ENCODE measurements at regions not wholly inside any gene's neighbourhood (a gene's known extent, or its start where the extent isn't known, plus 50 kb on each side); places are given as distances from the start of the nearest gene placed in this dataset.

GRCh38 chr12:24045816-24046257 is 96.4 kb upstream of the SOX5 start:
- no peak for DNase-seq (ENCODE audit: low read depth in 3 of 3)

GRCh38 chr12:24044941-24045703 is 95.7 kb upstream of the SOX5 start:
- no peak for DNase-seq (ENCODE audit: low read depth in 3 of 3)

- DNase-seq (ENCODE audit: low read depth in 3 of 3), result no peak
Observed at GRCh38 chr12:24042651-24043050, 93.2 kb upstream of the SOX5 start.

- no peak for DNase-seq (ENCODE audit: low read depth in 3 of 3)
Observed at GRCh38 chr12:24039113-24039525, 89.6 kb upstream of the SOX5 start.

- no peak for DNase-seq (ENCODE audit: low read depth in 3 of 3)
Observed at GRCh38 chr12:24038211-24038997, 88.9 kb upstream of the SOX5 start.

- DNase-seq (ENCODE audit: low read depth in 3 of 3), result no peak
Observed at GRCh38 chr12:24036438-24037216, 87.2 kb upstream of the SOX5 start.

GRCh38 chr12:24034894-24035293 is 85.4 kb upstream of the SOX5 start:
- no peak for DNase-seq (ENCODE audit: low read depth in 3 of 3)

- DNase-seq (ENCODE audit: low read depth in 3 of 3), result no peak
Observed at GRCh38 chr12:24034160-24034559, 84.7 kb upstream of the SOX5 start.

- DNase-seq (ENCODE audit: low read depth in 3 of 3), result no peak
Observed at GRCh38 chr12:24027352-24027751, 77.9 kb upstream of the SOX5 start.

GRCh38 chr12:24025153-24025798 is 75.8 kb upstream of the SOX5 start:
- no peak for DNase-seq (ENCODE audit: low read depth in 3 of 3)

GRCh38 chr12:24023081-24023480 is 73.6 kb upstream of the SOX5 start:
- no peak for DNase-seq (ENCODE audit: low read depth in 3 of 3)

GRCh38 chr12:24021164-24021502 is 71.7 kb upstream of the SOX5 start:
- no peak for DNase-seq (ENCODE audit: low read depth in 3 of 3)

- DNase-seq (ENCODE audit: low read depth in 3 of 3), result no peak
Observed at GRCh38 chr12:24020397-24021163, 71.1 kb upstream of the SOX5 start.

GRCh38 chr12:24015833-24016160 is 66.3 kb upstream of the SOX5 start:
- no peak for DNase-seq (ENCODE audit: low read depth in 3 of 3)

- no peak for DNase-seq (ENCODE audit: low read depth in 3 of 3)
Observed at GRCh38 chr12:24014915-24015832, 65.7 kb upstream of the SOX5 start.

GRCh38 chr12:24014240-24014639 is 64.8 kb upstream of the SOX5 start:
- no peak for DNase-seq (ENCODE audit: low read depth in 3 of 3)

- no peak for DNase-seq (ENCODE audit: low read depth in 3 of 3)
Observed at GRCh38 chr12:24012528-24012927, 63.1 kb upstream of the SOX5 start.

GRCh38 chr12:24011927-24012507 is 62.5 kb upstream of the SOX5 start:
- no peak for DNase-seq (ENCODE audit: low read depth in 3 of 3)

GRCh38 chr12:24008166-24008565 is 58.7 kb upstream of the SOX5 start:
- DNase-seq (ENCODE audit: low read depth in 3 of 3), result no peak
